ENCODE measurements at regions not wholly inside any gene's neighbourhood (a gene's known extent, or its start where the extent isn't known, plus 50 kb on each side); places are given as distances from the start of the nearest gene placed in this dataset.

DNA sequence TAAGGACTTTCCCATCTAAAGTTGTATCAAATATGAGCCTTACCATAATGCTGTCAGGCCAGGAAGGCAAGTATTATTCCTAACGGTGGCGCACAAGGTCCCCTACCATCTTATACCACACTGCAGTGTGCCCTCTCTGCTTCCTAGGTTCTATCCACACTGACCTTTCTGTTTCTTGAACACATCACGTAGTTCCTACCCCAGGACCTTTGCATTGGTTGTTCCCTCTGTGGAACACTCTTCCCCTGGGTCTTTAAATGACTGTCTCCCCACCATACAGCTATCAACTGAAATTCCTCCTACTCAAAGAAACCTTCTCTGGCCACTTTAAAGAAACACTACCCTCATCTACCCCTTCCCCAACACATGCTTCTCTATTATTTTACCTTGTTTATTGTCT lies 104.5 kb upstream of the SPACA1 start:
- no peaks in the 10 kb centered on the region for H3K79me2 ChIP-seq (ENCODE audit: control insufficient read depth, insufficient read depth, low read length)
- H3K9me1 ChIP-seq (ENCODE audit: control insufficient read depth, extremely low read depth, insufficient read depth, low read length) = no peaks in the 10 kb centered on the region
- DNase-seq (ENCODE audit: low read depth, low spot score) (no peak), FAIRE-seq (no peak)
- H3K4me2 ChIP-seq (ENCODE audit: control insufficient read depth, extremely low read depth, insufficient read depth, low read depth, low read length) = no peak overlapping the region
- H4K20me1 ChIP-seq (ENCODE audit: control insufficient read depth, extremely low read depth, insufficient read depth, low read length) = no peaks in the 10 kb centered on the region
- no peak for TF ChIP-seq EZH2 (IDR thresholded peaks at IDR 0.05; ENCODE audit: low read length)
- no peaks in the 10 kb centered on the region for H3K27me3 ChIP-seq (ENCODE audit: control insufficient read depth, extremely low read depth, insufficient read depth, low read length)
- H3K27ac ChIP-seq (ENCODE audit: control insufficient read depth, insufficient read depth, low read length) = no peak overlapping the region
- no peak overlapping the region for H2AFZ ChIP-seq (ENCODE audit: control insufficient read depth, low read length)
- no peaks in the 10 kb centered on the region for H3K9me3 ChIP-seq (ENCODE audit: control insufficient read depth, low read depth, low read length)
- H3K4me3 ChIP-seq (ENCODE audit: control insufficient read depth in 2 of 3, extremely low read depth in 1 of 3, insufficient read depth in 2 of 3, low read depth in 1 of 3, low read length in 3 of 3) = no peak overlapping the region
- H3K4me1 ChIP-seq (ENCODE audit: control insufficient read depth, extremely low read depth, insufficient read depth, low read length) = peaks cover 16% of the 10 kb centered on the region
- H3K36me3 ChIP-seq (ENCODE audit: control insufficient read depth in 2 of 2, extremely low read depth in 1 of 2, insufficient read depth in 2 of 2, low read length in 2 of 2) = no peaks in the 10 kb centered on the region
- H3K9ac ChIP-seq (ENCODE audit: control insufficient read depth, extremely low read depth, insufficient read depth, low read length) = no peak overlapping the region
- dilution Hi-C loops (cut with MboI; ENCODE audit: extremely low pct_ligation_motif_present, low sequenced_read_pairs) = no loop called here

DNA sequence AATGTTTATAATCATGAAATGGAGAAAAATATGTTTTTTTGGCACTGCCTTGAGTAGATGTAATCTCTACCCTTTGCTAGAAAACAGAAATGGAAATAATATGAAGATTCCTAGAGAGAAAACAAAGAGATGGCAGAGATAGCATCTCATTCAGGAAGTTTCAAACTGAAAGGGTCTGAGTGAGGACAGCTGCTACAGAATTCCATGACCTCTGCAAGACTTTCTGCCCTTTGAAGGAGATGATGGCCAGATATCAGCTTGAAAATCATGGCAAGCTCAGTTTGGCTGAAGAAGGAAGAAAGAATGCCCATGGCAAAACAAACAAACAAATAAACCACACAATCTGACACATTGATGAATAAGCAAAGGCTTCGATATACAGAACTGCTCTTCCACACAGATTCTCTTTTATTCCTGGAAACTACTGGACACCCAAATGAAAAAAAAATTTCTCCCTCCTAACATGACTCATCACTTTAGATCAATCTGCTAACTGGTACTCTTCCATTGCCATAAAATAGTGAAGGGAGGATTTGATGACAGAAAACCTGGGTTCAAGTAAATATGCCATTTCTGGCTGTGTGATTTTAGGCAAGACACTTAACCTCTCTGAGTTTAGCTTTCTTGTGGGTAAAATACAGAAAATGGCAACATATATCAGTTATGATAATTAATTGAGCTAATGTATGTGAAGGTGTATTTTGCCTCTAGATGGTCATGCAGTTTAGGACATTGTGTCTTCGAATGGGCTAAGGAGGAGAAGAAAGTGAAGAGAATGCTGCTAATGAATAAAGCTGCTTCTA lies 105.9 kb upstream of the SPACA1 start:
- dilution Hi-C loops (cut with MboI; ENCODE audit: extremely low pct_ligation_motif_present, low sequenced_read_pairs) = no loop called here
- no peak overlapping the region for H3K9ac ChIP-seq (ENCODE audit: control insufficient read depth, extremely low read depth, insufficient read depth, low read length)
- no peak for DNase-seq (ENCODE audit: low read depth, low spot score)
- H3K4me2 ChIP-seq (ENCODE audit: control insufficient read depth, extremely low read depth, insufficient read depth, low read depth, low read length) = no peak overlapping the region
- H3K79me2 ChIP-seq (ENCODE audit: control insufficient read depth, insufficient read depth, low read length) = no peaks in the 10 kb centered on the region
- H2AFZ ChIP-seq (ENCODE audit: control insufficient read depth, low read length) = no peak overlapping the region
- H3K36me3 ChIP-seq (ENCODE audit: control insufficient read depth in 2 of 2, extremely low read depth in 1 of 2, insufficient read depth in 2 of 2, low read length in 2 of 2) = no peaks in the 10 kb centered on the region
- H3K9me3 ChIP-seq (ENCODE audit: control insufficient read depth, low read depth, low read length) = no peaks in the 10 kb centered on the region
- no peak overlapping the region for H3K4me3 ChIP-seq (ENCODE audit: control insufficient read depth in 2 of 3, extremely low read depth in 1 of 3, insufficient read depth in 2 of 3, low read depth in 1 of 3, low read length in 3 of 3)
- no peak for TF ChIP-seq EZH2 (IDR thresholded peaks at IDR 0.05; ENCODE audit: low read length)
- TF ChIP-seq, protein P1, sequence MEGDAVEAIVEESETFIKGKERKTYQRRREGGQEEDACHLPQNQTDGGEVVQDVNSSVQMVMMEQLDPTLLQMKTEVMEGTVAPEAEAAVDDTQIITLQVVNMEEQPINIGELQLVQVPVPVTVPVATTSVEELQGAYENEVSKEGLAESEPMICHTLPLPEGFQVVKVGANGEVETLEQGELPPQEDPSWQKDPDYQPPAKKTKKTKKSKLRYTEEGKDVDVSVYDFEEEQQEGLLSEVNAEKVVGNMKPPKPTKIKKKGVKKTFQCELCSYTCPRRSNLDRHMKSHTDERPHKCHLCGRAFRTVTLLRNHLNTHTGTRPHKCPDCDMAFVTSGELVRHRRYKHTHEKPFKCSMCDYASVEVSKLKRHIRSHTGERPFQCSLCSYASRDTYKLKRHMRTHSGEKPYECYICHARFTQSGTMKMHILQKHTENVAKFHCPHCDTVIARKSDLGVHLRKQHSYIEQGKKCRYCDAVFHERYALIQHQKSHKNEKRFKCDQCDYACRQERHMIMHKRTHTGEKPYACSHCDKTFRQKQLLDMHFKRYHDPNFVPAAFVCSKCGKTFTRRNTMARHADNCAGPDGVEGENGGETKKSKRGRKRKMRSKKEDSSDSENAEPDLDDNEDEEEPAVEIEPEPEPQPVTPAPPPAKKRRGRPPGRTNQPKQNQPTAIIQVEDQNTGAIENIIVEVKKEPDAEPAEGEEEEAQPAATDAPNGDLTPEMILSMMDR (optimal IDR thresholded peaks at IDR 0.05 in 1 of 3, IDR thresholded peaks at IDR 0.05 in 1 of 3, conservative IDR thresholded peaks at IDR 0.05 in 1 of 3; ENCODE audit: extremely low read depth in 1 of 3, insufficient read depth in 2 of 3, low read length in 3 of 3) = no peak
- H3K4me1 ChIP-seq (ENCODE audit: control insufficient read depth, extremely low read depth, insufficient read depth, low read length) = peaks cover 16% of the 10 kb centered on the region
- H3K27ac ChIP-seq (ENCODE audit: control insufficient read depth, insufficient read depth, low read length) = no peak overlapping the region
- H3K27me3 ChIP-seq (ENCODE audit: control insufficient read depth, extremely low read depth, insufficient read depth, low read length) = no peaks in the 10 kb centered on the region
- no peaks in the 10 kb centered on the region for H3K9me1 ChIP-seq (ENCODE audit: control insufficient read depth, extremely low read depth, insufficient read depth, low read length)
- no peaks in the 10 kb centered on the region for H4K20me1 ChIP-seq (ENCODE audit: control insufficient read depth, extremely low read depth, insufficient read depth, low read length)
- no peak for FAIRE-seq

DNA sequence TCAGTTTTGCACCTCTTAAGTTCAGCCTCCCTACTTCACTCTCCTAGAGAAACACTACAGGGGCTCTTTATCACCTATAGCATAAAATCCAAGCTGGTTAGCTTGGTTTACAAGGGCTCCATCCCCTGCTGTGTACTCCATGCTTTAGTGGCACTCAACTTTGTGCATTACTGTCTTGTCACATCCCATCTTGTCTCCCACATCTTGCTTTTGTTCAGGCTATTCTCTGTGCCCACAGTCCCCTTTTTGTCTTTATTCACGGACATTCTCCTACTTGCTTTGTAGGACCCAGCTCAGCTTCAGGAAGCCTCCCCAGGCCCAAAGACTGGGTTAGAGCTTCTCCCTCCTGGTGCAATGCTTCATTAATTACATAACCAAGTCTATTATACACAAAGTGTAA lies 107.9 kb upstream of the SPACA1 start:
- Histone ChIP-seq H2AFZ (ENCODE audit: control insufficient read depth, low read length) (no peak overlapping the region), H3K36me3 (ENCODE audit: control insufficient read depth in 2 of 2, extremely low read depth in 1 of 2, insufficient read depth in 2 of 2, low read length in 2 of 2) (no peaks in the 10 kb centered on the region), H3K4me2 (ENCODE audit: control insufficient read depth, extremely low read depth, insufficient read depth, low read depth, low read length) (no peak overlapping the region), H3K4me3 (ENCODE audit: control insufficient read depth in 2 of 3, extremely low read depth in 1 of 3, insufficient read depth in 2 of 3, low read depth in 1 of 3, low read length in 3 of 3) (no peak overlapping the region), H3K27me3 (ENCODE audit: control insufficient read depth, extremely low read depth, insufficient read depth, low read length) (no peaks in the 10 kb centered on the region), H3K4me1 (ENCODE audit: control insufficient read depth, extremely low read depth, insufficient read depth, low read length) (peaks cover 5% of the 10 kb centered on the region), H3K27ac (ENCODE audit: control insufficient read depth, insufficient read depth, low read length) (no peak overlapping the region), H3K9me3 (ENCODE audit: control insufficient read depth, low read depth, low read length) (no peaks in the 10 kb centered on the region), H3K9ac (ENCODE audit: control insufficient read depth, extremely low read depth, insufficient read depth, low read length) (no peak overlapping the region), H4K20me1 (ENCODE audit: control insufficient read depth, extremely low read depth, insufficient read depth, low read length) (no peaks in the 10 kb centered on the region), H3K79me2 (ENCODE audit: control insufficient read depth, insufficient read depth, low read length) (no peaks in the 10 kb centered on the region), H3K9me1 (ENCODE audit: control insufficient read depth, extremely low read depth, insufficient read depth, low read length) (no peaks in the 10 kb centered on the region)
- FAIRE-seq = no peak
- no peak for TF ChIP-seq EZH2 (IDR thresholded peaks at IDR 0.05; ENCODE audit: low read length)
- TF ChIP-seq, protein P1 (optimal IDR thresholded peaks at IDR 0.05 in 1 of 3, IDR thresholded peaks at IDR 0.05 in 1 of 3, conservative IDR thresholded peaks at IDR 0.05 in 1 of 3; ENCODE audit: extremely low read depth in 1 of 3, insufficient read depth in 2 of 3, low read length in 3 of 3) = no peak
- dilution Hi-C loops (cut with MboI; ENCODE audit: extremely low pct_ligation_motif_present, low sequenced_read_pairs) = no loop called here
- DNase-seq (ENCODE audit: low read depth, low spot score) = no peak
